Mesendoderm (in vitro differentiated cells): ENCODE measurements at regions not wholly inside any gene's neighbourhood (a gene's known extent, or its start where the extent isn't known, plus 50 kb on each side); places are given as distances from the start of the nearest gene placed in this dataset.

Experiments
- DNase-seq: peaks from one replicate; pipeline ENCODE4 v3.0.0; 2013
- H2AK5ac ChIP-seq: 2 replicates; pipeline ENCODE4 v1.6.1; 2013; ENCODE audit warnings: low read length, inconsistent platforms
- H2BK120ac ChIP-seq: 2 replicates; pipeline ENCODE4 v1.6.1; 2013; ENCODE audit warnings: low read depth, mild to moderate bottlenecking, low read length, moderate library complexity, mixed read lengths
- H2BK15ac ChIP-seq: replicated peaks from 2 replicates; pipeline ENCODE4 v1.6.1; 2013; ENCODE audit warnings: low read depth, mild to moderate bottlenecking, moderate library complexity
- H2BK5ac ChIP-seq: 2 replicates; pipeline ENCODE4 v1.6.1; 2013; ENCODE audit warnings: low read length, inconsistent platforms
- H3K18ac ChIP-seq: 2 replicates; pipeline ENCODE4 v1.6.1; 2013; ENCODE audit warnings: mild to moderate bottlenecking, low read length, mixed read lengths
- H3K23ac ChIP-seq: one replicate; pipeline ENCODE4 v1.6.1; 2013; ENCODE audit warnings: low read length
- H3K27ac ChIP-seq: 2 replicates; pipeline ENCODE4 v1.5.1; 2013; ENCODE audit warnings: low read depth, mild to moderate bottlenecking, inconsistent platforms, low read length, moderate library complexity
- H3K27me3 ChIP-seq: 2 replicates; pipeline ENCODE4 v1.6.1; 2013; ENCODE audit warnings: low read length, control low read depth, mild to moderate bottlenecking, inconsistent platforms; ENCODE audit not compliant: insufficient read depth, poor library complexity
- H3K36me3 ChIP-seq: 2 replicates; pipeline ENCODE4 v1.6.1; 2013; ENCODE audit warnings: low read length, inconsistent platforms; ENCODE audit not compliant: control insufficient read depth, insufficient read depth
- H3K4ac ChIP-seq: one replicate; pipeline ENCODE4 v1.6.1; 2013; ENCODE audit warnings: low read depth, mild to moderate bottlenecking, low read length, moderate library complexity
- H3K4me1 ChIP-seq: 2 replicates; pipeline ENCODE4 v1.6.1; 2013; ENCODE audit warnings: low read depth, low read length, inconsistent platforms; ENCODE audit not compliant: control insufficient read depth
- H3K4me2 ChIP-seq: 2 replicates; pipeline ENCODE4 v1.6.1; 2013; ENCODE audit warnings: low read length
- H3K4me3 ChIP-seq: 2 replicates; pipeline ENCODE4 v1.5.1; 2013; ENCODE audit warnings: mild to moderate bottlenecking, low read length
- H3K56ac ChIP-seq: one replicate; pipeline ENCODE4 v1.6.1; 2013; ENCODE audit warnings: low read length
- H3K79me1 ChIP-seq: 2 replicates; pipeline ENCODE4 v1.6.1; 2013; ENCODE audit warnings: low read length, inconsistent platforms
- H3K79me2 ChIP-seq: 2 replicates; pipeline ENCODE4 v1.6.1; 2013; ENCODE audit warnings: mild to moderate bottlenecking, low read length; ENCODE audit not compliant: control insufficient read depth, insufficient read depth
- H3K9ac ChIP-seq: 2 replicates; pipeline ENCODE4 v1.6.1; 2013; ENCODE audit warnings: low read length, inconsistent platforms
- H4K5ac ChIP-seq: one replicate; pipeline ENCODE4 v1.6.1; 2013; ENCODE audit warnings: low read length
- H4K8ac ChIP-seq: one replicate; pipeline ENCODE4 v1.6.1; 2013; ENCODE audit warnings: low read depth, mild to moderate bottlenecking, control low read depth, low read length, moderate library complexity
- WGBS: extraction: QIAGEN DNeasy Blood & Tissue Kit; methylation state at CpG from one replicate; pipeline ENCODE4 v1.1.7; 2013; ENCODE audit warnings: low lambda C conversion rate, missing lambda C conversion rate; ENCODE audit not compliant: insufficient coverage; ENCODE audit errors: extremely low coverage; 5-methylcytosine and 5-hydroxymethylcytosine counted together

DNA sequence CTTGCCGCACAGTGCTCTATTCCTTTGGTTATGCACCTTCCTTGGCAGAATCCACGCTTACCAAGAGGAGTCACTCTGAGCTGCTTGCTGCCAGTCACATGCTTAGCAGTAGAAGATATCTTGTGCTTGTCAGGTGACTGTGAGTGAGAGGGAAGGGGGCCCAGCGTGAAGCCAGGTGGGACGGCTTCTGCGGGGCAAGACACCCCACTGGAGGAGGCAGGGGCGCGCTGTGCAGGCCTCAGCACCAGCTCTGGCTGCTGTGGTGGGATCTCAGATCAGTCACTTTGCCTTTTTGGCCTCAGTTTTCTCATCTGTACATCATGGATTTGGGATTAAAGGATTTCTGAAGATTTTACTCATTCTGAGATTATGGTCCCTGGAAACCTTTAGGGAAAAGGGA is 63.9 kb upstream of the B3GAT1 start:
- Histone ChIP-seq H3K23ac (no peak overlapping the region), H3K4ac (no peak overlapping the region), H3K4me2 (no peak overlapping the region), H3K18ac (no peak overlapping the region), H2BK5ac (no peak overlapping the region), H3K79me2 (no peaks in the 10 kb centered on the region), H3K27ac (no peak overlapping the region), H3K4me1 (peaks cover 2% of the 10 kb centered on the region), H3K9ac (no peak overlapping the region), H3K79me1 (no peaks in the 10 kb centered on the region), H3K4me3 (no peak overlapping the region), H3K36me3 (no peaks in the 10 kb centered on the region), H2AK5ac (no peak overlapping the region), H2BK15ac (no peak overlapping the region), H3K27me3 (no peaks in the 10 kb centered on the region), H3K56ac (no peak overlapping the region), H4K5ac (no peak overlapping the region), H4K8ac (no peak overlapping the region), H2BK120ac (no peak overlapping the region)
- no peak for DNase-seq
- no CpG with 5 or more reads among the region's 7 CpGs for WGBS

DNA sequence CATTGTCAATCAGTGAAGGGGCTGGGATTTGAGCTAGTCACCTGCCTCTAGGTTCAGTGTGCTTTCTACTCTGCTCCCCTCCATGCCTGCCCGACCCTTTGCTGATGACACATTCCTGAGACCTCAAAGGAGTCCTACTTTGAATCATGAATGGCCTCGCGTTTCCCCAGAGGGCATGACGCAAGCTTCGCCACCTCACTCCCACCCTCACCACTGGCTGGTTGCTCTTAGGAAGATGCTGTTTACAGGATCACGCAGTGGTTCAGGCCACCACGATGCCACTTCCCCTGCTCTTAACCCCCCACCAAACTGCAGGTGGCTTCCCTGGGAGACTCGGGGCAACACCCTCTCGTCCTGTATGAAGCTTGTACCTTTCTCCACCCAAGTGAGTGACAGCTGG is 62.9 kb upstream of the B3GAT1 start:
- WGBS: no CpG with 5 or more reads among the region's 9 CpGs
- no peak overlapping the region for H3K18ac ChIP-seq
- no peak overlapping the region for H3K27ac ChIP-seq
- no peak overlapping the region for H2BK15ac ChIP-seq
- no peak overlapping the region for H4K8ac ChIP-seq
- DNase-seq: no peak
- H3K79me1 ChIP-seq: no peaks in the 10 kb centered on the region
- H2AK5ac ChIP-seq: no peak overlapping the region
- no peak overlapping the region for H4K5ac ChIP-seq
- H3K27me3 ChIP-seq: no peaks in the 10 kb centered on the region
- H3K56ac ChIP-seq: no peak overlapping the region
- no peak overlapping the region for H3K23ac ChIP-seq
- no peak overlapping the region for H3K4ac ChIP-seq
- H2BK120ac ChIP-seq: no peak overlapping the region
- H3K4me3 ChIP-seq: no peak overlapping the region
- H3K9ac ChIP-seq: no peak overlapping the region
- no peaks in the 10 kb centered on the region for H3K36me3 ChIP-seq
- H3K4me1 ChIP-seq: peaks cover 2% of the 10 kb centered on the region
- H3K79me2 ChIP-seq: no peaks in the 10 kb centered on the region
- H3K4me2 ChIP-seq: no peak overlapping the region
- H2BK5ac ChIP-seq: no peak overlapping the region

DNA sequence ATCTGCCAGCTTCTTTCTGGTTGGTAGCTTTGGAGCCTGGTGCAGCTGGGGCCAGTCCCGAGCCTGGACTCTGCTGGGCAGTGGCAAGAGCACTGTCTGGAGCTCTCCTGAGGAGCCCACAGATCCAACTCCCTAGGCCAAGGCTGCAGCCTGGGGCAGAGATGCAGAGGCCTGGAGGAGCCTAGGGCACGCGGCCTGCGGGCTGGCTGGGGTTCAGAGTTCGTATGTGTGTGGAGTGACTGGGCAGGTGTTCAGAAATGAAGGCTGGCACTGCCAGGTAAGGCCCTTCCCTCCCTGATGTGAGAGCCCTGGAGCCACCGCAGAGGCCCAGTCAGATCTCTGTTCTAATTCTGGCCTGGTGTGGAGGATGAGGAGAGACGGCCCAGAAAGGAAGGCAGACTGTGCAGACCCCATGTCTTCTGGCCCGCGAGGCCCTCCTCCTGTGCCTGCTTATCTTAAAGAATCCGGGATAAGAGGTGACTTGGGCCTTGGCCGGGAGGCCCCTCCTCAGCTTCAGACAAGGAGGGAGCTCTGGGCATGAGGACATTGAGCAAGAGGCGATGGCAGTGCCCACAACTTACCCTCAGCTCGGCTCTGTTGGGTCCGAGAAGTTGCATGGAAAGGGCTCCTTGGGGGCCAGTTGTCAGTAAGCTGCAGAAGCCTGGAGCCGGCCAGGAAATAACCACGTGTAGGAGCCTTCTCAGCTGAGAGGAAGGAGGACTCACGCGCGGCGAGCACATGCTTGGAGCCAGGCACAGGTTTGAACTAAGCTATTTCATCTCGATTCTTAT is 62.2 kb upstream of the B3GAT1 start:
- no CpG with 5 or more reads among the region's 21 CpGs for WGBS
- H3K4me1 ChIP-seq: peaks cover 1% of the 10 kb centered on the region

DNA sequence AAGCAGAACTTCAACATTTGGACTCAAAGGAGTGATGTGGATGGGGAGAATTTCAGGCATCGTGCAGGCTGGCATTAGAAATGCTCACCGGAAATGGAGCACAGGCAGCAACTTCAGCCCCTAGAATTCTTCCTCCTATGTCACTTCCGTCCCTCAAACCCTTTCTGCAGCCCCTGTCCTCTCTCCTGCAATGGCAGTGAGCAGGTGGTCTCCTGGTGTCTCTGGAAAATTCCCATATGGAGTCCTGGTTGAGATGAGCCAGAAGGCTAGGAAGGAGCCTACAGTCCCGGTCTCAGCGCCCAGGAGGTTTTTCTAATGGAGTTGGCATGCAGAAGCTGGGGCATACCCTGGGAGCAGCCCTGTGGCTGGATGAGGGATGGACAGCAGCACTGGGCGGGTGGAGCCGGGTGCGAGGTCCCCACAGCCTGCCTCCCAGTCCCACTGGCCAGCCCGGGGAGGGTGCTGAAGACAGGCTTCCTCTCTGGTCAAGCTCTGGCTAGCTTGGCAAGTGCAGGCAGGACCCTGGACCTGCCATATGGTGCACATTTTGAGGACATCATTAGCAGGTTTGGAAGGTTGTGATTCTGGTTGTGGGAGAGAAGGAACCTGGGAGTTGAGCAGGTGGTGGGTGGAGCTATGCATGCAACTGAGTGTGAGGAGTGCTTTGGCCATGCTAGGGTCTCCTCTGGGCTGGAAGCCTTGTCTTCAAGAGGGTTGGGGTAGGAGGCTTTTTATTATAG is 59.8 kb upstream of the B3GAT1 start:
- Histone ChIP-seq H3K56ac (no peak overlapping the region), H3K4ac (no peak overlapping the region), H3K9ac (no peak overlapping the region), H3K18ac (no peak overlapping the region), H2AK5ac (no peak overlapping the region), H3K23ac (no peak overlapping the region), H3K4me2 (no peak overlapping the region), H3K4me3 (no peak overlapping the region), H4K5ac (no peak overlapping the region), H4K8ac (no peak overlapping the region), H3K4me1 (no peaks in the 10 kb centered on the region), H3K79me2 (no peaks in the 10 kb centered on the region), H2BK5ac (no peak overlapping the region), H2BK15ac (no peak overlapping the region), H2BK120ac (no peak overlapping the region), H3K27ac (no peak overlapping the region), H3K36me3 (no peaks in the 10 kb centered on the region), H3K27me3 (no peaks in the 10 kb centered on the region), H3K79me1 (no peaks in the 10 kb centered on the region)
- no peak for DNase-seq
- WGBS: no CpG with 5 or more reads among the region's 9 CpGs

More for the DNA sequence above, 62.2 kb upstream of the B3GAT1 start:
- H3K27me3 ChIP-seq: no peaks in the 10 kb centered on the region
- DNase-seq: no peak
- H3K4me3 ChIP-seq: no peak overlapping the region
- H3K9ac ChIP-seq: no peak overlapping the region
- no peak overlapping the region for H4K8ac ChIP-seq
- H3K23ac ChIP-seq: no peak overlapping the region
- no peak overlapping the region for H2BK15ac ChIP-seq
- no peak overlapping the region for H3K56ac ChIP-seq
- no peak overlapping the region for H2AK5ac ChIP-seq
- H3K79me1 ChIP-seq: no peaks in the 10 kb centered on the region
- H3K27ac ChIP-seq: no peak overlapping the region
- no peak overlapping the region for H2BK5ac ChIP-seq
- no peak overlapping the region for H4K5ac ChIP-seq
- H3K18ac ChIP-seq: no peak overlapping the region
- no peak overlapping the region for H3K4me2 ChIP-seq
- no peak overlapping the region for H2BK120ac ChIP-seq
- H3K4ac ChIP-seq: no peak overlapping the region
- H3K79me2 ChIP-seq: no peaks in the 10 kb centered on the region
- H3K36me3 ChIP-seq: no peaks in the 10 kb centered on the region

DNA sequence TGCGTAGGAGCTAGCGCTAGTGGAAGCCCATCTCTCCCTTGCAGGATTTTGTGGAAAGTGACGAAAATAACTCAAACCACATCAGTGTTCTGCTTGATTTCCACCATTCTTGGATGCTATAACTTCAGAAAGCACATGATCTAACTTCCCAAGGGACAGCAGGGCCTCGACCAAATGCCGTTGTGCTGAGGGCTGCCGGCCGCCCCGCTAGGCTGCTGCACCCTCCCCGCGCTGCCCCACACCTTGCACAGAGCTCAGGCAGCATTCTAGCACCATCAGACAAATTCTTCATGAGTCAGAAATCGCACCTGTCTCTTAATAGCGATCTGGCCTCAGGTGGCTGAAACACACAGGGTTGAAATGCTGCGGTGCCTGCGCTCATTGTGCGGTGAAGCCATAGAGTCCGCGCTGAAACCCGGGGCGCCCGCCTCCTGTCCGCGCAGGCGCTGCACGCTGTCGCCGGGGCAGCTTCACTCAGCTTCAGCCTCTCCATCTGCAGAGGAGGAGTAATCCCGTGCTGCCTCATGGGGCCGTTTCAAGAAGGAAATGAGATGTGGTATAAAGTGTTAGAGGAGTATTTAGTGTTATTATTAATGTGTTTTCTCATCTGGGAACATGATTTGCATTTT is 59.2 kb upstream of the B3GAT1 start:
- no peak overlapping the region for H2BK120ac ChIP-seq
- H3K79me1 ChIP-seq: no peaks in the 10 kb centered on the region
- H3K9ac ChIP-seq: no peak overlapping the region
- no peak for DNase-seq
- H2AK5ac ChIP-seq: no peak overlapping the region
- H2BK5ac ChIP-seq: no peak overlapping the region
- no peak overlapping the region for H4K8ac ChIP-seq
- no peak overlapping the region for H3K23ac ChIP-seq
- no peak overlapping the region for H2BK15ac ChIP-seq
- H3K36me3 ChIP-seq: no peaks in the 10 kb centered on the region
- no peak overlapping the region for H3K18ac ChIP-seq
- H3K4me1 ChIP-seq: no peaks in the 10 kb centered on the region
- H3K27ac ChIP-seq: no peak overlapping the region
- H3K27me3 ChIP-seq: no peaks in the 10 kb centered on the region
- no peak overlapping the region for H3K56ac ChIP-seq
- no peak overlapping the region for H3K4me3 ChIP-seq
- H3K79me2 ChIP-seq: no peaks in the 10 kb centered on the region
- no peak overlapping the region for H4K5ac ChIP-seq
- no CpG with 5 or more reads among the region's 28 CpGs for WGBS
- no peak overlapping the region for H3K4me2 ChIP-seq
- no peak overlapping the region for H3K4ac ChIP-seq
